Stimulated activated naive CD8-positive, alpha-beta T cell treated with anti-CD3 and anti-CD28 coated beads, Interleukin-15, Interleukin-2, amounts not matched to agents 100 U/mL and 50 U/mL, for 24 hours (primary cell): ENCODE measurements at regions not wholly inside any gene's neighbourhood (a gene's known extent, or its start where the extent isn't known, plus 50 kb on each side); places are given as distances from the start of the nearest gene placed in this dataset.

Experiments used
- ATAC-seq: fragments of 150-1000 bp; cut with Tn5 transposase; one replicate; pipeline ENCODE4 v1.10.0; 2021
- DNase-seq: peaks from one replicate; pipeline ENCODE4 v3.0.0; 2021

- DNase-seq (no peak), ATAC-seq (no peak)
Measured at GRCh38 chr1:30638086-30638485, 85.3 kb downstream of the MATN1 start.

GRCh38 chr1:30637183-30637980 is 86.0 kb downstream of the MATN1 start:
- DNase-seq (no peak), ATAC-seq (no peak)

GRCh38 chr1:30636621-30637020 is 86.8 kb downstream of the MATN1 start:
- no peak for DNase-seq
- ATAC-seq, result no peak

GRCh38 chr1:30635391-30635975 is 87.9 kb downstream of the MATN1 start:
- ATAC-seq, result no peak

GRCh38 chr1:30634507-30634906 is 88.9 kb downstream of the MATN1 start:
- ATAC-seq (no peak), DNase-seq (no peak)

More at GRCh38 chr1:30635391-30635975, 87.9 kb downstream of the MATN1 start:
- no peak for DNase-seq

GRCh38 chr1:30633294-30633693 is 90.1 kb downstream of the MATN1 start:
- ATAC-seq (no peak), DNase-seq (no peak)

DNA sequence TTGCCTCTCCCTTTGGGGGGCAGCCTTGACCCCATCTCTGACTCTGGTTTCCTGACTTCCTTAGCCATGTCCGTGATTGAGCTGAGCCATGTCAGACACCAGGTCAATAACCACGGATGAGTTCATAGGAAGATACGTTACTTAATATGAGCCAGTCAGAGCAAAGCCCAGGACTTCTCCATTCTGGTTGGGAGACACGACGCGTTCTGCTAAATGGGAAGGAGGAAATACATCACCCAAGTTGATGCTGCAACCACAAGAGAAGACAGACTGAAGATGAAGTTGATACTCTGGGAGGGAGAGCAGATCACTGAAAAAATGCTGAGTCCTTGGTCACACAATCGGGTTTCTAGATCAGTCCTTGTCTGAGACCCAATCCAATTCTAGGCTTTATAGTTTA is 90.9 kb downstream of the MATN1 start:
- ATAC-seq (no peak), DNase-seq (no peak)

DNA sequence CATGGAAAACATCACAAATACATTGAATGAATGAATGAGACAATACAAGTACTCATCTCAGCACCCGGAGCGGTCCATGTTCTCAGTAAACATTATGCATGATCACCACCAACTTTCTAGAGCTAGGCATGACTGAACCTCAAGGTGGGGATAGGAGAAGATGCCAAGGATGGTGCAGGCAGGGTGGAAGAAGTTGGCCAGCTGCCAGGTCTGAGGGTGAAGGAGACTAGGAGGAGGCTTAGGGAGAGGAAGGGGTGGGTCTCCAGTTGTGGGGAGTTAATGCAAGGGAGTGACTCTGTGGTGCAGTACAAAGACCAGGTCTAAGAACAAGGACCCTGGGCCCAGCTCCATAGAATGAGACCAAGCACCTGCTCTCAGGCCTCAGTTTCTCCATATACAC is 91.7 kb downstream of the MATN1 start:
- no peak for DNase-seq
- ATAC-seq, result no peak

- DNase-seq (no peak), ATAC-seq (no peak)
Measured at GRCh38 chr1:30629501-30629900, 93.9 kb downstream of the MATN1 start.

- ATAC-seq, result no peak
- no peak for DNase-seq
Measured at GRCh38 chr1:30627994-30628393, 95.4 kb downstream of the MATN1 start.

GRCh38 chr1:30627206-30627605 is 96.2 kb downstream of the MATN1 start:
- ATAC-seq, result no peak

GRCh38 chr1:30623431-30623830 is 100.0 kb downstream of the MATN1 start:
- DNase-seq, result no peak

More at GRCh38 chr1:30627206-30627605, 96.2 kb downstream of the MATN1 start:
- DNase-seq, result no peak

DNA sequence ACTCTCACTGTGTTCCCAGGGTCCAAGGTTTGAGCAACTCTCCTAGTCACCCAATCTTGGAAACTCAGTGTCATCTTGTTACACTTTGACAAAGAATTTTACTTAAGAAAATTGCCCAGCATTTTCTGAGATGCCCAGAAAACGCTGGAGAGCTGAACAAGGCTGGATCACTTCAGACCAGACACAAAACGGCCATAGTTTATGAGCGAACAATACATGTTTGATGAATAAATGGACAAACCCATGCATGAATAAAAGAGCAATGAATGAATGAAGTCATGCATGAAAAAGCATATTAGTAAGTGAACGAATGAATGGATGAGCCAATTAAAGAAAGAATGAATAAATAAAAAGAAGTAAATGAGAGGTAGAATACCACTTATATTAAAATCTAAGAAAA is 103.8 kb downstream of the MATN1 start:
- DNase-seq (no peak), ATAC-seq (no peak)

More at GRCh38 chr1:30623431-30623830, 100.0 kb downstream of the MATN1 start:
- ATAC-seq, result no peak

DNA sequence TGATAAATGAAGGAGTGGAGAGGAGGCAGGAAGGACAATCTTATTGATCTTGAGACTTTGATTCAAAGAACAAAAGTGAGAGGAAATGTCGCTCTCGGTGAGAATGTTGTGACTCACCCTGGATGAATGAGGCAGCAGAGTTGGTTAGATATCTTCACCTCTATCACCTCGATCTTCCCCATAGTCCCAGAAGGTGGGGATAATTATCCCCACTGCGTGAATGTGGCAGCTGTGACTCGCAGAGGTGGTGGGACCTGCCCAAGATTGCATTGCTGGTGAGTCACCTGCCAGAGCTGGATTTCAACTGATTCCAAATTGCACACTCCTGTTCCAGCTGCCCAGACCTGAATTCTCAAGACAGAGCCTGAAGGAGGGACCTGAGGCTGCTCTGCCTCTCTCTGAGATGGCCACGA is 105.0 kb downstream of the MATN1 start:
- ATAC-seq (peak; percentile 63), DNase-seq (no peak)

DNA sequence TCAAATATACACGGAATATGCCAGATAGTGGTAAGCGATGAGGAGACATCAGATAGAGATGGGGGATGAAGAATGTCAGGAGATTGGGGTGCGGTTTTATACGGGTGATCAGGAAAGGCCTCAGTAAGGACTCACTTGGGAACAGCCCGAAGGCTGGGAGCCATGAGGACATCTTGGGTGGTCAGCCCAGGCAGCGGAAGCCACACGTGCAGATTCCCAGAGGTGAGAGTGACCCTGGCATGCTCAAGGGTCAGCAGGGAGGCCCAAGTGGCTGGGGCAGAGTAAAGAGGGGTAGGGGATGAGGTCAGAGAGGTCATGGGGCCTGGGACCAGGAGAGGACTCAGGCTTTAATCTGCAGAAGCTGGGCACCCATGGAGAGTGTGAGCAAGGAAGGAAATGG is 106.6 kb downstream of the MATN1 start:
- DNase-seq (no peak), ATAC-seq (no peak)

DNA sequence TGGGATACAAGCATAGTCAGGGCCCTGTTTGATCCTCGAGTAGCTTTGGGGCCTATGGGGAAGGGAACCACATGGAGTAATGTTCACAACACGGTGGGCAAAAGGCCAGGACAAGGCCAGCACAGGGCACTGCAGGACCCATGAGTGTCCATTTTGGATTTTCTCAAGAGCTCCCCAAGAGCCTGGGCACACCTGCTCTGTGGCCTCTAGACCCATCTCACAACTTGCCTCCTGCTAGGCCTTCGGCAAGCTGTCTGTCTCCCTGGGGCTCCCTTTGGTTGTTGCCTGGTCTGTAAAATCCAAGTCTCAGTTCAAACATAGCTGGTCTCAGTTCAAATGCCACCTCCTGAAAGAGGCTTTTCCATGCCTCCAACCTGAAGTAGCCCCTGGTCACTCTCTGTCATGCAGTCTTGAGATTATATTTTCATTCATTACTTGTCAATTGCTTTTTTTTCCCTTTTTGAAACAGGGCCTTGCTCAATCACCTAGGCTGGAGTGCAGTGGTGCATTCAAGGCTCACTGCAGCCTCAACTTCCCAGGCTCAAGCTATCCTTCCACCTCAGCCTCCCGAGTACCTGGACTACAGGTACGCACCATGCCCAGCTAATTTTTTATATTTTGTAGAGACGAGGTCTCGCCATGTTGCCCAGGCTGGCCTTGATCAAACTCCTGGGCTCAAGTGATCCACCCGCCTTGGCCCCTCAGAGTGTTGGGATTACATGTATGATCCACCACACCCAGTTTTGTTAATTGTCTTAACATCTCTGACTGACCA is 107.4 kb downstream of the MATN1 start:
- ATAC-seq (no peak), DNase-seq (no peak)

DNA sequence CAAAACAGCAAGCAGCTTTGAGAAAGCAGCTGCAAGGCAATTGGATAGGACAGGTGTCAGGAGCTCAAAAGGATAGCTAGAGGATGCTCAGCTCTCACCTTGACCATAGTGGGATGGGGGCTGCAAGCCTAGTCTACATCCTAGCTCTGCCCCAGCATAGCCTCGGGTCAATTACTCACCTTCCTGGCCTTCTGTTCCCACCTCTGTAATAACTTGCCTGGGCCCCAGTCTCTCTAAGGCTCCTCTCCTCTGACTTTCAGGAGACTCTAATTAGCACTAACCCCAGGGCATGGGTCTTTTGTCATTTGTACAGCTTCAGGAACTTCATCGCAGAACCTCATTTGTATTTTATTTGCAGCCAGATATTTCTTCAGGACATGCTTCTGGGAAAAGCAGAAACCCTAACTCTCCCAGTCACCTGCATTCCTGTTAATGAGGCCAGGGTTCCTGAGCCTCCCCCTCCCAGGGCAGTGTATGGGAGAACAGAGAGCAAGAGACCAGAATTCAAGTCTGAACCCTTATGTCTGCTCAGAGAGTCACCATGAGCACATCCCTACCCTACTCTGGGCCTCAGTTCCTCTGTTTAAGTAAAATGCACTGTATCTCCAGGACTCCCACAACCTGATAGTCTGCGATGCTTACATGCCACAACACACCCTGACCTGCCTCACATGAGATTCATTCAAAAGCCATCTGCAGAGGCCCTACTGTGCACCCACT is 108.1 kb downstream of the MATN1 start:
- ATAC-seq (no peak), DNase-seq (no peak)

DNA sequence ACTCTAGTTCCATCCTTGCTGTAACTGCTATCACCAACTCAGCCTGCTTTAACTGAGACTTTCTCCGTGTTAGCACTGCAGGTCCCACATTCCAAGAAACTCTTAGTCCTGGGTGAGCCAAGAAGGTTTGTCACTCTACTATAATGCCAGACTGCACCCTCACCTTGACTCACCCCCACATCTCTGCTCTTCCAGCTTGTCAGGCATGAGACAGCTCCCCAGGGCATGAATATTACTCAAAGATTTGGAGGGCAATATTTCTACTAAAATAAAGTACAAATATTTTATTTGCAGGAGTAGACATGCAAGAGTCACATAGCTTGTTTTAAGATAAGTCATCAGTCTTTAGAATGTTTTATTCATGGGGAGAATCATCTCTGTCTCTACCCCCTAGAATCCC is 110.2 kb downstream of the MATN1 start:
- no peak for DNase-seq
- no peak for ATAC-seq

- ATAC-seq (no peak), DNase-seq (no peak)
Measured at GRCh38 chr1:30612536-30613065, 110.8 kb downstream of the MATN1 start.

GRCh38 chr1:30611741-30612309 is 111.6 kb downstream of the MATN1 start:
- no peak for DNase-seq
- no peak for ATAC-seq

- ATAC-seq (no peak), DNase-seq (no peak)
Measured at GRCh38 chr1:30610917-30611316, 112.5 kb downstream of the MATN1 start.

GRCh38 chr1:30609999-30610345 is 113.4 kb downstream of the MATN1 start:
- DNase-seq (no peak), ATAC-seq (no peak)
